Esophagus mucosa (tissue), 1 donor: ENCODE measurements at regions not wholly inside any gene's neighbourhood (a gene's known extent, or its start where the extent isn't known, plus 50 kb on each side); places are given as distances from the start of the nearest gene placed in this dataset.
"Not testable (repeated sequence)": the region's sequence is repeated elsewhere in the genome, so short reads cannot be mapped to it uniquely, and the experiment has no call there.

ENCODE experiments used
- ATAC-seq: fragments of 200-7000 bp; cut with Tn5 transposase; one replicate; pipeline ENCODE4 v1.9.1; 2020
- donor health status: DM: yes; HTN: yes; CAD: no.

GRCh38 chr3:124648551-124648950, 81.7 kb upstream of the UMPS start:
- no peak for ATAC-seq

DNA sequence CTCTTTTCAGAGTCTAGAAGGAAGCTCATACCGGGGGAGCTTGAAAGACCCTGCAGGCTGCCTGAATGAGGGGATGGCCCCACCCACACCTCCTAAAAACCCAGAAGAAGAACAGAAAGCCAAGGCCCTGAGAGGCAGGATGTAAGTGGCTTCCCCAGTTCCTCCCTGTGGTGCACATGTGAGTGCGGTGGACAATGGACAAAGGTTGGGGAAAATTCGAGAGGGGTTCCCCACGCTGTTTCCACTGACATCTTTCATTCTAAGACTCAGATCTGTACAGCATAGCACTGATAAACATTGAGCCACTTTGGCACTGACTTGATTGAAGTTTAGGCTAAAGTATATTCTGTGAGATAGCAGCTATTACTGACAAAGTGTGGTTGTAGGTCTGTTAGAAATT, 79.5 kb upstream of the UMPS start:
- ATAC-seq = no peak

DNA sequence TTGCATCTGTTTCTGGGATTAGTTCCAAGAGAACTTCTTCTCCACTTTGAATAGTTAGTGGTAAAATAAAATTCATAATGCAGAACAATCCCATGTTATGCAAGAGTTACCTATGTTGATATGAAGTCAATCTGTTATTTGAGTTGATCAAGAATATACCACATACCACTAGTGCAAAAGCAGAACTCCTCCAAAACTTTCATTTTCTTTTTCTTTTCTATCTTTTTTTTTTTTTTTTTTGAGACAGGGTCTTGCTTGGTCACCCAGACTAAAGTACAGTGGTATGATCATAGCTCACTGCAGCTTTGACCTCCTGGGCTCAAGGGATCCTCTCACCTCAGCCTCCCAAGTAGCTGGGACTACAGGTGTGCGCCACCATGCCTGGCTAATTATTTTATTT, 78.8 kb upstream of the UMPS start:
- ATAC-seq = not testable (repeated sequence)

DNA sequence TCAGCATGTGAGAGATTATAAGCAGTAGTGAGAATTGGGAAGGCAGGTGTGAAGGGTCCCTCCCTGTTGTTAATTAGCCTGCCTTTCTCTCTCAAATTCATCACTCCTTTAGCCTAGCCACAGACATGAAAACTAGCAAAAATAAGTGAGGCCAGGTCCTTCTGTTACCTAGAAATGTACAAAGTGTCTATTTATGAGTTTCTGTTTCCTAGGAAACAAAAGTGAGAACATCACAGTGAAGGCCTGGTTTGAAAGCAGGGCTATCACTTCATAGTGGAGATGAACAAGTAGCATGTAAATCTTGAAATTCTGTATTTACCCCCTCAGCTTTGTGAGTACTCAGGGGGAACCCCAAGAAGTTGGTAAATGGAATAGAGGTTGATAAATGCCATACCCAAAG, 78.2 kb upstream of the UMPS start:
- no peak for ATAC-seq

DNA sequence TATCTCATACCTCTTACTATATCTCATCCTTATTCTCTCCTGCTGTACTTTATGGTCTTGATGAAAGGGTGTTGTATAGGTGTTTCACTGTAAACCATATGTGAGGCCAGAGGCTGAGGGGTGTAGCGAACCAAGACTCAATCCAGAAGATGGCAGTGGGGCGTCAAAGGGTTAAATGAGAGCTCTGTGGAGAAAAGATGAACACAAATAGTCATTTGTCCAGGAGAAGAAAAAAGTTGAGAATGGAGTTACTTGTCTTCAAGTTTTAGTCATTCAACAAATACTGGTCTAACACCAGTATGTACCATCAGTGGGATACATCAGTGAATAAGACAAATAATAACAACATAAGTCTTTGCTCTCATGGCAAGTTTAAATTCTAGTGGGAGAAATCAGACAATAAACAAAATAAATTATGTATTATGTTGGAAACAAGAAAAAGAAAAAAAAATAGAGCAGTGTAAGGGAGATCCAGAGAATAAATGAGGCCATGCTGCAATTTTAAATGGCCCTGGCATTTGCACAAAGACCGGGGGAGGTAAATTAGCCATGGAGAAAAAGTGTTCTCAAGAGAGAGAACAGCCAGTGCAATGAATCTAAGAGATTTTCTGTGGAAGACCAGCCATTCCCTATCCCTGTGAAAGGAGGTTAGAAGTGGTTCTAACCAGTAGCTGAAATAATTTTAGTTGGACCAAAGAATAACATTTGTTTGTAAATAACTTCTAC, 77.0 kb upstream of the UMPS start:
- ATAC-seq = no peak

DNA sequence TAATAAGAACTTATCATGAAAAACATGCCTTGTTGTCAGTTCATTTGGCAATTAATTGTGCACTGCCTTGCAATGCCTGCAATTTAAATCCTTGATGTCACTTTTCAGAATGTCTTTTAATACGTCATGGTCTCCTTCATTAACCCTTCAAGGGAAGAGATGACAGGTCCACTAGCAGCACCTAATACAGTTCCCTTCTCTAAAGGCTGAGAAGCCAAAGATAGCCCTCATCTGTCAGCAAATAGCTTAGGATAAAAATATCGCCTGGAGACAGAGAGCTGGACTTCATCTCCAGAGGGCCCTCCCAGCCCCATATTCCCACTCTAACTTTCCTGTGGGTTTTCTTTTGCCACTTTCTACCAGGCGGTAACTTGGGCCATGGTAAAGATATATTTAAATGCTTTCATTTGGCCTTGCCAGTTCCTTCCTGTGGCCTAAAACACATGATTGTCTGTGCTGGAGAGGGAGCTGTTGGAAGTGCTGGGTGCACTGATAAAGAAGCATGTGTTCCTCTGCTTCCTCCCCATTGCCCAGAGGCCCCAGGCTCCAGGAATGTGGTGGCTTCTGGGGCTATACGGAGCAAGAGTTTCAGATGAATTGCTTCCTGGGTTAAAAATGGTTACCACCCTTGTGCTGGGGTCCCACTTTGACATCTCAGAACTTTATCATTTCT, 76.3 kb upstream of the UMPS start:
- no peak for ATAC-seq

DNA sequence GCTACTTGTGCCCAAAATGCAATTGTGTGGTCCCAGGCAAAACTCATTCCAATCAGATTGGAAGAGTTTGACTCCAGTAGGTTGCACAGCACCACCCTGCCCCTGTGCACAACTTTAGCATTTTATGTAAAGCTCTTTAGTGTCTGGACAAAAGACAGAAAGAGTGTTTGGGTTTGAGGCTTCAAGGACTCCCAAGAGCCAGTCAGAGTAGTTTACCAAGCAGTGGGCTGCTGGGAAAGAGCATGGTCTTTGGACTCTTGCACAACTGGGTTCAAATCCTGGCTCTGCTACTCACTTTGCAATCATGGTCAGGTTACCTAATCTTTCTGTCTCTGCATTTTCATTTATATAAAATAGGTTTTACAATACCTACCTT, 75.8 kb upstream of the UMPS start:
- no peak for ATAC-seq

DNA sequence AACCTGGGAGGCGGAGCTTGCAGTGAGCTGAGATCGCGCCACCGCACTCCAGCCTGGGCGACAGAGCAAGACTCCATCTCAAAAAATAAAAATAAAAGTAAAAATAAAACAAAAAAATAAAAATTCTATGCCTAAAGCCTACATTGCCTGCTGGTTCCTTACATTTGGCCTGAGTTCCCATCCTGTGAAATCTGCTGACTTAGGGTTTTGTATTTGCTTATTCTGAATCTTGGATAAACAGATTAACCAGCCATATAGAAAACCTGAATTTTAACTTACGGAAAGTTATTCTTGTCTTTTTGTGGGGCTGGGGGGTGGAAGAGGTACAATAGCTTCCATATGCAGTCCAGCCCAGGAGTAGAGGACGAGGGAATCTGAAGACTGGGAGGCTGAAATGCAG, 73.7 kb upstream of the UMPS start:
- ATAC-seq = no peak

- ATAC-seq = no peak
Measured at GRCh38 chr3:124657138-124657537, 73.1 kb upstream of the UMPS start.

GRCh38 chr3:124658270-124658669, 72.0 kb upstream of the UMPS start:
- ATAC-seq = no peak

- no peak for ATAC-seq
Measured at GRCh38 chr3:124659175-124659574, 71.1 kb upstream of the UMPS start.

DNA sequence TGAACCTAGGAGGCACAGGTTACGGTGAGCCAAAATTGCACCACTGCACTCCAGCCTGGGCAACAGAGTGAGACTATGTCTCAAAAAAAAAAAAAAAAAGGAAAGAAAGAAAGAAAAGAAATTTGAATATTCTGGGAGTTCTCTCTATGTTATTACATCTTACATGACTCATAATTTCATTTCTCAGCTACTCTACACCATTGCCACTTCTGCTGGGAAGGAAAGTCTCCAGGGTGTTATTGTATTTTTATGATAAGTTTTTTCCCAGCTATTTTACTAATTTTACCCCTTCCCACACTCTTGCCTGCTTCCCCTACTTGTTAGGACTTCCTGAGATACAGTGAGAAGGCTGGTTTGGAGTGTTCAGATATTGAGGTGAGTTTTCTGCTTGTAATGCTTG, 69.7 kb upstream of the UMPS start:
- no peak for ATAC-seq

DNA sequence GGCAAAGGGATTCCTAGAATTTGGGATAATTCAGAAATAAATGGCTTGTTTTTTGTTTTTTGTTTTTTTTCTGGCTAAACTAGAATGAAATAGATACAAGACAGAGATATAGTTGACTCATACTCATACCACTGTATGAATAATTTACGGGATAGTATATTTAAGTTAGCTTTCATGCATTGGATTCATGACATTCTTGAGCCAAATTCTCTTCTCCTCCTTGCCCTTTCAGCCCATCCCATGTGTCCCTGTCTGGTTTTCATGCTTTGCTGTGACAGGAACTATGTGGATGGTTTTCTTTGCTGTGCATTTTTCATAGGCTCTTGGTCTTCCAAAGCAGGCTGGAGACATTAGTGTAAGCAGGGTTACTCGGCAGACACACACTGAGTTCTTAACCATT, 66.6 kb upstream of the UMPS start:
- no peak for ATAC-seq

DNA sequence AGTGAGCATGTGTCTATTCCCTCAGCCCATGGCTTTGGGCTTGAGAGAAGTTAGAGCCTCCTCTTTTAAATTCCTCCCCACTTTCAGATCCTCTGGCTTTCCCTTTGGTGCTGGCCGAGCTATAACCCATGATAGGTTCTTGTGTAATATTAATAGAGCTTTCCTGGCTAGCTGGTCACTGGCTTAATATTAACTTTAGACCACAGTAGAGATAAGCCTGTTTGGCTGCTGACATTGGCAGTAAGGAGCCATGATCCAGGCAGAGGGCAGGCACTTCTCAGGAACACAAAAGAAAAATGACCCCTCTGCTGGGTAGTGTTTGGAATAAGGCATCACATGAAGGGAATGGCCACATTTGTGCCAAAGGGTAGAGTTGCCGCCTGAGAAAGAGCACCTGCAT, 65.4 kb upstream of the UMPS start:
- ATAC-seq = no peak

DNA sequence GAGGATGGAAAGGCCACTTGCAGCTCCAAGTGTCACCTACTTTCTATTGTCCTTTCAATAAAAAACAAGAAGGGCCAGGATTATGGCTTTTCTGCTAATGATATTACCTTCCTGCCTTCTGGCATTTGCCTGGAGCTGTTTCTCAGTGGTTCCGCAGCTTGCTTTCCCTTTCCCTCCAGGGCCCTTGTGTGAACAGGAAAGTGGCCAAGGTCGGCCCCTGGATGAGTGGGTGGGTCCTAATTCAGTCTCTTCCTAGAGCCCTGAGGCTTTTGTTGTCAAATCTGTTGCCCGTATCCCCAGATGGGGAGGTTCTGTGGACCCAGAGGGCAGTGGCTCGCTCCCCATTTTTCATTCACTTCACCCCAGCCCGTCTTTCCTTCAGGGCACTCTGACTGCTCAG, 64.2 kb upstream of the UMPS start:
- no peak for ATAC-seq

GRCh38 chr3:124669470-124669869, 60.8 kb upstream of the UMPS start:
- no peak for ATAC-seq

DNA sequence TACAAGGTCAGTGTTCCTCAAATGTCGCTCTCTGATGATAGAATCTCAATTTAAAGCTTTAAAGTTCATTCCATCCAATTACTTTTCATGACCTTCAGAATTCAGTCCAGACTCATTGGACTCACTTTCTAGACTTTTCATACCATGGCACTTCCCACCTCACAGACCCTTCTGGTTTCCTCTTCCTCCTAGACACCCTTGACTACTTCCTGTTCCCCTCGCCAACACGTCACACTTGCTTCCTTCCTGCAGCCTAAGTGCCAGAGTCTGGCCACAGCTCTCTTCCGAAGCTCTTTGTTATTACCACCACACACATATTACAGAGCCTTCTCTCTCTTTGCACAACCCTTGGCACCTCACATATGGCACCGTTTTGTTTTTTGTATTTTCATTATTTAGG, 59.1 kb upstream of the UMPS start:
- ATAC-seq = no peak

DNA sequence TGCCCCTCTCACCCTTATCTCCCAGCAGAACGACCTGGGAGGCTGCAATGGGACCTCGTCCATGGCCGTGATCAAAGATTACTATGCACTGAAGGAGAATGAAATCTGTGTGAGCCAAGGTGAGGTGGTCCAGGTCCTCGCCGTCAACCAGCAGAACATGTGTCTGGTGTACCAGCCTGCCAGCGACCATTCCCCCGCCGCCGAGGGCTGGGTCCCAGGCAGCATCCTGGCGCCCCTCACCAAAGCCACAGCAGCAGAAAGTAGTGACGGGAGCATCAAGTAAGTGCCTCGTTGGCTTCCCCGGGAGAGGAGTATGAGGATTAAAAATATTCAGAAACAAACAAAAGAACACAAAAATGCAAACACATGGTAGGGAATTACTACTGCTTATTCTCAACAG, 55.9 kb upstream of the UMPS start:
- ATAC-seq = no peak

DNA sequence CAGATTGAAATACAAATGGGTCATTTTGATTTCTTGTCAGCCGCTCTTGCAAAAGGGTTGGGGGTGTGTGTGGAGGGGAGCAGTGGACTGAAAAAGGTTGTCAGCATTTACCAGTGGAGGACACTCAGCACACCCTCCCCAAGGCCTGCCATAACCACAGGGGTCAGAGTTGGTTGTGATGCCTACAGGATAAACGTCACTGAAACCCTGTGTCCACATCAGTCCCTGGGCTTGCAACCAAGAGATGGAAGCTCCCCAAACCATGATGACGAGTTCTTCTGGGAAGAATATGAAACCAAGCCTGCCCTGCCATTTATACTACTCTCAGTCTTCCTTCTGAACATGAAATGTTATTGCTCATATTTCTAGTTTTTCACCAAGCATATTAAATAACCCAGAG, 54.0 kb upstream of the UMPS start:
- no peak for ATAC-seq

- no peak for ATAC-seq
Measured at GRCh38 chr3:124679048-124679638, 51.1 kb upstream of the UMPS start.
